ENCODE measurements at regions not wholly inside any gene's neighbourhood (a gene's known extent, or its start where the extent isn't known, plus 50 kb on each side); places are given as distances from the start of the nearest gene placed in this dataset.

DNA sequence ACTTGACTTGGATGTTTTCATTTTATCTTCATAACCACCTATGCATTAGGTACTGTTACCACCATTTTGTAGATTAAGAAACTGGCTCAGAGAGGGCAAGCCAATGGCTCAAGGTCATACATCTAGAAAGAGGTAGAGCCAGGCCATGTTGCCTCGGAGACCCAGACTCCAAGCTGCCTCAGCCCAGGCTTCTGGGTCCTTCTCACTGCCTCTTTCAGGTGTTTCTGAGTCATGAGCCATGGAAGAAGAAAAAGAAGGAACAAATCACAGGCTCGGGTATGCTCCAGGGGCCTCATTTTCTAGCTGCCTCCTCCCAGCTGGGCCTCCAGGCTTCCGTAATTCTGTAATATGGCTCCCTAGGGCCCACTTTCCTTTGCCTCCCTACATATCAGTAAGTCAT, 226.5 kb upstream of the TOPAZ1 start:
- TF ChIP-seq CTCF (conservative IDR thresholded peaks at IDR 0.05 in 1 of 2, IDR thresholded peaks at IDR 0.05 in 1 of 2; ENCODE audit: extremely low read depth in 1 of 2, insufficient read depth in 1 of 2, low read depth in 1 of 2, low read length in 2 of 2), result no peak
- no peak for TF ChIP-seq EZH2 (IDR thresholded peaks at IDR 0.05; ENCODE audit: borderline replicate concordance, low read length)

Data from mammary epithelial cell (primary cell).